GM10266 (cell line): ENCODE measurements at regions not wholly inside any gene's neighbourhood (a gene's known extent, or its start where the extent isn't known, plus 50 kb on each side); places are given as distances from the start of the nearest gene placed in this dataset.

ENCODE experiments used
- DNase-seq: peaks from one replicate; pipeline ENCODE4 v3.0.0; 2012; ENCODE audit errors: extremely low spot score
- CTCF ChIP-seq: IDR thresholded peaks from 2 replicates; pipeline ENCODE4 v1.5.1; 2012; ENCODE audit warnings: mild to moderate bottlenecking, low read depth; ENCODE audit not compliant: control insufficient read depth, insufficient read depth; ENCODE audit errors: missing control alignments

- DNase-seq = no peak
- TF ChIP-seq CTCF = no peak
Observed at GRCh38 chr6:23477586-23477985, 648.4 kb upstream of the NRSN1 start.

- TF ChIP-seq CTCF = no peak
- DNase-seq = no peak
Observed at GRCh38 chr6:23478312-23478711, 647.7 kb upstream of the NRSN1 start.

- TF ChIP-seq CTCF = no peak
- DNase-seq = no peak
Observed at GRCh38 chr6:23483896-23484295, 642.1 kb upstream of the NRSN1 start.

- no peak for DNase-seq
- no peak for TF ChIP-seq CTCF
Observed at GRCh38 chr6:23494367-23494766, 631.6 kb upstream of the NRSN1 start.

GRCh38 chr6:23498013-23498412 is 628.0 kb upstream of the NRSN1 start:
- DNase-seq = no peak
- TF ChIP-seq CTCF = no peak

GRCh38 chr6:23499549-23499948 is 626.5 kb upstream of the NRSN1 start:
- TF ChIP-seq CTCF = no peak
- no peak for DNase-seq

GRCh38 chr6:23503173-23503572 is 622.8 kb upstream of the NRSN1 start:
- DNase-seq = no peak
- no peak for TF ChIP-seq CTCF
